H1 (cell line): ENCODE measurements at regions not wholly inside any gene's neighbourhood (a gene's known extent, or its start where the extent isn't known, plus 50 kb on each side); places are given as distances from the start of the nearest gene placed in this dataset.

Source experiments
- CTCF ChIA-PET: fragments of 300-600 bp; sonication (Branson Sonifier 250); formaldehyde crosslinking; loops from one replicate; lab custom pipeline; 2021; ENCODE audit not compliant: partially characterized antibody; lab: Charles Lee
- POLR2A ChIA-PET: fragments of 300-600 bp; sonication (Branson Sonifier 250); formaldehyde crosslinking; loops from one replicate; lab custom pipeline; 2021; ENCODE audit warnings: inconsistent platforms; ENCODE audit not compliant: partially characterized antibody; lab: Charles Lee
- DNase-seq, 2 experiments: peaks; one replicate each; pipeline versions ENCODE4 v3.0.0 to v3.0.0-alpha.2; 2010 to 2022; ENCODE audit warnings: low spot score in 2 of 2, low read depth in 1 of 2, mixed read lengths in 1 of 2
- FAIRE-seq: peaks from 2 replicates; lab custom pipeline; 2011; peaks lifted over from hg19 to GRCh38; lab: Jason Lieb, UNC
- H2AFZ ChIP-seq: 2 replicates; pipeline ENCODE4 v1.8.1; 2012; ENCODE audit warnings: low read length, inconsistent platforms
- H2AK5ac ChIP-seq: 2 replicates; pipeline ENCODE4 v1.6.1; 2013; ENCODE audit warnings: low read depth, low read length
- H2BK120ac ChIP-seq: replicated peaks from 2 replicates; pipeline ENCODE3; 2013; ENCODE audit warnings: low read depth, low read length, inconsistent platforms
- H2BK12ac ChIP-seq: 2 replicates; pipeline ENCODE4 v1.6.1; 2013; ENCODE audit warnings: low read depth, low read length
- H2BK15ac ChIP-seq: 2 replicates; pipeline ENCODE4 v1.6.1; 2013; ENCODE audit warnings: low read length
- H2BK20ac ChIP-seq: 2 replicates; pipeline ENCODE4 v1.6.1; 2013; ENCODE audit warnings: low read length
- H2BK5ac ChIP-seq: 2 replicates; pipeline ENCODE4 v1.6.1; 2013; ENCODE audit warnings: low read depth, low read length
- H3K14ac ChIP-seq: 2 replicates; pipeline ENCODE4 v1.6.1; 2013; ENCODE audit warnings: inconsistent platforms; ENCODE audit not compliant: insufficient read length
- H3K18ac ChIP-seq: 2 replicates; pipeline ENCODE4 v1.6.1; 2013; ENCODE audit warnings: low read length; ENCODE audit errors: extremely low read depth
- H3K23ac ChIP-seq: 2 replicates; pipeline ENCODE4 v1.6.1; 2013; ENCODE audit warnings: inconsistent platforms; ENCODE audit not compliant: insufficient read length
- H3K23me2 ChIP-seq: 2 replicates; pipeline ENCODE4 v1.6.1; 2013; ENCODE audit warnings: low read depth, low read length
- H3K27ac ChIP-seq: 2 replicates; pipeline ENCODE4 v1.6.1; 2011; ENCODE audit warnings: low read depth, low read length, inconsistent platforms
- H3K27me3 ChIP-seq, 4 experiments: replicated peaks in 1 of 4; 1 replicate in 1 of 4; 2 replicates in 3 of 4; pipeline versions ENCODE4 v1.6.1 to v1.8.1; 2011 to 2013; ENCODE audit warnings: low read length in 3 of 4, mild to moderate bottlenecking in 3 of 4, inconsistent platforms in 2 of 4, mixed read lengths in 2 of 4, moderate library complexity in 1 of 4; ENCODE audit not compliant: control insufficient read depth in 3 of 4, insufficient read depth in 3 of 4; ENCODE audit errors: extremely low read depth in 1 of 4
- H3K36me3 ChIP-seq, 4 experiments: 2 replicates each; pipeline versions ENCODE4 v1.6.1 to v1.8.1; 2011 to 2013; ENCODE audit warnings: mild to moderate bottlenecking in 4 of 4, low read length in 3 of 4, moderate library complexity in 2 of 4, control low read depth in 1 of 4, inconsistent platforms in 1 of 4; ENCODE audit not compliant: insufficient read depth in 4 of 4, control insufficient read depth in 2 of 4
- H3K4ac ChIP-seq: replicated peaks from 2 replicates; pipeline ENCODE3; 2013; ENCODE audit warnings: low read length, low read depth, mixed read lengths, inconsistent platforms; ENCODE audit not compliant: insufficient read length
- H3K4me1 ChIP-seq, 4 experiments: replicated peaks in 1 of 4; 1 replicate in 1 of 4; 2 replicates in 3 of 4; pipeline versions ENCODE4 v1.6.1 to v1.8.1; 2011 to 2013; ENCODE audit warnings: low read length in 3 of 4, inconsistent platforms in 2 of 4, mixed read lengths in 1 of 4; ENCODE audit not compliant: insufficient read depth in 4 of 4, control insufficient read depth in 3 of 4
- H3K4me2 ChIP-seq, 2 experiments: 2 replicates each; pipeline versions ENCODE4 v1.6.1 to v1.8.1; 2011 to 2013; ENCODE audit warnings: low read depth in 2 of 2, low read length in 2 of 2, control low read depth in 1 of 2, inconsistent platforms in 1 of 2, mild to moderate bottlenecking in 1 of 2; ENCODE audit not compliant: insufficient read depth in 1 of 2
- H3K4me3 ChIP-seq, 4 experiments: fragments of 200-600, 300-600 bp in 1 of 4; sonication (generic), shearing (Covaris generic), sonication (Bioruptor Twin) in 1 of 4; 2 replicates each; pipeline versions ENCODE4 v1.5.1 to v1.8.1; 2011 to 2016; ENCODE audit warnings: low read length in 4 of 4, low read depth in 3 of 4, control low read depth in 2 of 4, inconsistent platforms in 2 of 4, mild to moderate bottlenecking in 2 of 4, mixed read lengths in 1 of 4, moderate library complexity in 1 of 4; ENCODE audit not compliant: insufficient read depth in 2 of 4; ENCODE audit errors: extremely low read depth in 1 of 4
- H3K56ac ChIP-seq: replicated peaks from 2 replicates; pipeline ENCODE3; 2013; ENCODE audit warnings: low read depth, mild to moderate bottlenecking, mixed read lengths, low read length, inconsistent platforms; ENCODE audit not compliant: insufficient read length
- H3K79me1 ChIP-seq: 2 replicates; pipeline ENCODE4 v1.6.1; 2013; ENCODE audit warnings: low read depth, low read length, control low read depth
- H3K79me2 ChIP-seq, 2 experiments: 2 replicates each; pipeline versions ENCODE4 v1.6.1 to v1.8.1; 2012 to 2013; ENCODE audit warnings: low read length in 2 of 2, mild to moderate bottlenecking in 2 of 2, inconsistent platforms in 1 of 2; ENCODE audit not compliant: insufficient read depth in 2 of 2, control insufficient read depth in 1 of 2
- H3K9ac ChIP-seq, 4 experiments: replicated peaks in 1 of 4; 1 replicate in 1 of 4; 2 replicates in 3 of 4; pipeline versions ENCODE4 v1.6.1 to v1.8.1; 2011 to 2013; ENCODE audit warnings: low read depth in 3 of 4, low read length in 3 of 4, control low read depth in 2 of 4, mild to moderate bottlenecking in 2 of 4, moderate library complexity in 2 of 4, inconsistent platforms in 1 of 4; ENCODE audit errors: extremely low read depth in 1 of 4
- H3K9me3 ChIP-seq, 2 experiments: 2 replicates each; pipeline versions ENCODE4 v1.6.1 to v1.8.1; 2012 to 2013; ENCODE audit warnings: mild to moderate bottlenecking in 2 of 2, moderate library complexity in 2 of 2, control low read depth in 1 of 2, inconsistent platforms in 1 of 2, low read depth in 1 of 2, low read length in 1 of 2, mixed read lengths in 1 of 2; ENCODE audit not compliant: insufficient read depth in 2 of 2
- H4K20me1 ChIP-seq, 2 experiments: replicated peaks in 1 of 2; 2 replicates each; pipeline versions ENCODE3 to v1.8.1; 2011 to 2013; ENCODE audit warnings: inconsistent platforms in 2 of 2, low read length in 2 of 2, mild to moderate bottlenecking in 1 of 2; ENCODE audit not compliant: insufficient read depth in 2 of 2, control insufficient read depth in 1 of 2
- H4K5ac ChIP-seq: 2 replicates; pipeline ENCODE4 v1.6.1; 2013; ENCODE audit warnings: low read length, low read depth, mixed read lengths, inconsistent platforms; ENCODE audit not compliant: insufficient read length
- H4K8ac ChIP-seq: 2 replicates; pipeline ENCODE4 v1.8.0; 2013; ENCODE audit warnings: mild to moderate bottlenecking, moderate library complexity, low read length, inconsistent platforms; ENCODE audit not compliant: insufficient read depth; ENCODE audit errors: extremely low read depth
- H4K91ac ChIP-seq: replicated peaks from 2 replicates; pipeline ENCODE3; 2013; ENCODE audit warnings: low read length, mixed read lengths, inconsistent platforms; ENCODE audit not compliant: insufficient read length
- EGR1 ChIP-seq: IDR thresholded peaks from 2 replicates; pipeline ENCODE4 v1.6.1; 2011; ENCODE audit warnings: low read depth, low read length, borderline replicate concordance
- MAFK ChIP-seq: IDR thresholded peaks from 2 replicates; pipeline ENCODE4 v1.6.1; 2012; ENCODE audit warnings: low read depth, mild to moderate bottlenecking, improper control_type of control experiment, low read length
- TAF7 ChIP-seq: optimal IDR thresholded peaks from 2 replicates; pipeline ENCODE3; 2011; ENCODE audit warnings: low read depth, mild to moderate bottlenecking, inconsistent platforms, low read length, moderate library complexity, borderline replicate concordance
- WGBS, 2 experiments: shearing (Covaris generic) in 1 of 2; methylation state at CpG; one replicate each; pipeline versions ENCODE4 v1.1.6 to v1.1.7; 2013 to 2015; ENCODE audit warnings: low lambda C conversion rate in 2 of 2, mixed read lengths in 2 of 2, inconsistent platforms in 1 of 2, low coverage in 1 of 2, missing lambda C conversion rate in 1 of 2; ENCODE audit not compliant: insufficient replicate concordance in 2 of 2, insufficient coverage in 1 of 2, insufficient read length in 1 of 2; ENCODE audit errors: extremely low coverage in 1 of 2, missing lambda C conversion rate in 1 of 2; 5-methylcytosine and 5-hydroxymethylcytosine counted together

DNA sequence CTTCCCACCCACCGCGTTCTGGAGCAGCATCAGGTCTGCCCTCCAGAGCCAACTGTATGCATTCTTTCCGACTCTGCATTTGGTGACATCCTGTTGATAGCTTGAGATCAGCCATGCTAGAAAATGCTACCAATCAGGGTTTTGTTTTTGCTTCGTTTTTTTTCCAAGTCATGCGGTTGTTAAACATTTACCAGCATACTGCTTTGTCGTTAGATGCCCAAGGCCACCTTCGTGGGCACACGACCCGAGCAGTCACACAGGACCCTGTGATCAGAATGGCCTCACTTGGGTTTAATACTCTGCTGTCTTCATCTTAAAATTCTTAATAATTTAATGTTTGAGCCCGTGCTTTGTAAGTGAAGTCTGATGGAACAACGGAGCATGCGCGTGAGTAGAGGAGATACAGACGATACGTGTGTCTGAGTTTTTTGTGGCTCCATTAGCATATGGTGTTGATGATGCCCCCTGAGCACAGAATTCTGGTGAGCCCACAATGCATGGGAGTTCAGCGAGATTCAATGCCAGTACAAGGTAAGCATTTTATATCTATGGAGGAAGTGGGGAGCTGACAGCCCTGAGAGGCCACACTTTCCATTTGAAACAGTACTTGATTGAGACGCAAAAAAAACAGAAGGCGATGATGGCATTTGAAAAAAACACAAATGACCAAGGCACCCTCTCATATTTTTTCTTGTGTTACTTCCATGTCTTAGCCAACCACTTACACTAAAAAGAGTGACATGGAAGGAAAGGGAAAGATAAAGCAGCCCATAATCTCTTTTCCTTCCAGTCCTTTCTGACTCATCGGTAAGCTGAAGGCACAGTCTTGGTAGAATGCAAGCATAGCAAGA lies 323.6 kb downstream of the BCOR start:
- H2AFZ ChIP-seq, result no peak overlapping the region
- H3K4me3 ChIP-seq, result no peak overlapping the region
- no peak overlapping the region for H3K9ac ChIP-seq
- H3K4me1 ChIP-seq, result peaks cover 2 to 25% (median 13%) of the 10 kb centered on the region in 4 experiments; a peak in 5 of 7 replicates
- no peaks in the 10 kb centered on the region for H3K79me2 ChIP-seq
- peak overlapping the region; percentile 87 for H2BK12ac ChIP-seq
- peak overlapping the region; percentile 74 for H4K91ac ChIP-seq
- peak overlapping the region; percentile 92; the same call in 1 of the 2 replicates for H2BK5ac ChIP-seq
- H4K8ac ChIP-seq, result no peak overlapping the region
- FAIRE-seq (peak; percentile 83), DNase-seq (no peak)
- H3K36me3 ChIP-seq, result no peaks in the 10 kb centered on the region
- TF ChIP-seq MAFK (no peak), EGR1 (no peak), TAF7 (no peak)
- no peaks in the 10 kb centered on the region for H3K79me1 ChIP-seq
- peak overlapping the region; percentile 98 for H2BK120ac ChIP-seq
- H3K27ac ChIP-seq, result no peak overlapping the region
- no peak overlapping the region for H2BK15ac ChIP-seq
- H3K23me2 ChIP-seq, result no peaks in the 10 kb centered on the region
- H2BK20ac ChIP-seq, result peak overlapping the region; percentile 32; the same call in 1 of the 2 replicates
- peak overlapping the region; percentile 38 for H3K4ac ChIP-seq
- H3K56ac ChIP-seq, result no peak overlapping the region
- peak overlapping the region; percentile 64 for H4K5ac ChIP-seq
- H2AK5ac ChIP-seq, result peak overlapping the region; percentile 65; the same call in 1 of the 2 replicates
- peaks cover 0 to 2% of the 10 kb centered on the region in 2 experiments; a peak in 1 of 4 replicates for H3K9me3 ChIP-seq
- H3K18ac ChIP-seq, result peak overlapping the region; percentile 78; the same call in 1 of the 2 replicates
- no peak overlapping the region for H3K23ac ChIP-seq
- no peak overlapping the region; a peak in 2 of 4 replicates for H3K4me2 ChIP-seq
- 71% methylated on average over 19 of the region's 19 CpGs; no CpG with 5 or more reads in 1 of the 2 experiments for WGBS, 2 experiments
- ChIA-PET CTCF (no interaction called here), POLR2A (no interaction called here)
- H3K27me3 ChIP-seq, result no peaks in the 10 kb centered on the region; a peak in 1 of 7 replicates
- no peak overlapping the region for H3K14ac ChIP-seq
- H4K20me1 ChIP-seq, result no peaks in the 10 kb centered on the region
